ENCODE measurements at regions not wholly inside any gene's neighbourhood (a gene's known extent, or its start where the extent isn't known, plus 50 kb on each side); places are given as distances from the start of the nearest gene placed in this dataset.

DNA sequence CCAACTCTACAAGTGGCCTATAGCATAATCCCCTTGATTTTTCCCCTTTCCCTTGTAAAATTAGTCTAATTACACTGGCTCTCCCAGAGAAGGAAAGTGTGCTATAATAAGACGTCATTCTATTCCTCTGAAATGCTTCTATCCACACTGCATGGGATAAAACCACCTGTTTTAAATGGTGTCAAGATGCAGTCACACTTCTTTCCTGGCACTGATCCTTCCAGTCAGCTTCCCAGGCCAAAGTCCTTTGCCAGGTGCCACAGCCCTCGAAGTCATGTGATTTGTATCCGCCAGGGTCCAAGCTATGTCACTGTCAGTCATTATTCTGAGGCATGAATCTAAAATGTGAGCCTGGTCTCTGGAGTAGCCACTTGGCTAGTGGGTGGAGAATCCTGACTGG is 169.0 kb upstream of the KIAA1217 start:
- Histone ChIP-seq H3K4me1 (peaks cover 0 to 14% (median 0%) of the 10 kb centered on the region in 4 donors), H3K36me3 (no peaks in the 10 kb centered on the region), H3K27me3 (peaks cover 0 to 6% (median 0%) of the 10 kb centered on the region in 3 donors), H3K4me3 (no peak overlapping the region), H3K9me3 (no peaks in the 10 kb centered on the region), H3K27ac (no peak overlapping the region)
- intact Hi-C loops (cut with DNase I; ENCODE audit: low total_unique reads): no loop called here
- TF ChIP-seq, protein P1, sequence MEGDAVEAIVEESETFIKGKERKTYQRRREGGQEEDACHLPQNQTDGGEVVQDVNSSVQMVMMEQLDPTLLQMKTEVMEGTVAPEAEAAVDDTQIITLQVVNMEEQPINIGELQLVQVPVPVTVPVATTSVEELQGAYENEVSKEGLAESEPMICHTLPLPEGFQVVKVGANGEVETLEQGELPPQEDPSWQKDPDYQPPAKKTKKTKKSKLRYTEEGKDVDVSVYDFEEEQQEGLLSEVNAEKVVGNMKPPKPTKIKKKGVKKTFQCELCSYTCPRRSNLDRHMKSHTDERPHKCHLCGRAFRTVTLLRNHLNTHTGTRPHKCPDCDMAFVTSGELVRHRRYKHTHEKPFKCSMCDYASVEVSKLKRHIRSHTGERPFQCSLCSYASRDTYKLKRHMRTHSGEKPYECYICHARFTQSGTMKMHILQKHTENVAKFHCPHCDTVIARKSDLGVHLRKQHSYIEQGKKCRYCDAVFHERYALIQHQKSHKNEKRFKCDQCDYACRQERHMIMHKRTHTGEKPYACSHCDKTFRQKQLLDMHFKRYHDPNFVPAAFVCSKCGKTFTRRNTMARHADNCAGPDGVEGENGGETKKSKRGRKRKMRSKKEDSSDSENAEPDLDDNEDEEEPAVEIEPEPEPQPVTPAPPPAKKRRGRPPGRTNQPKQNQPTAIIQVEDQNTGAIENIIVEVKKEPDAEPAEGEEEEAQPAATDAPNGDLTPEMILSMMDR (IDR thresholded peaks at IDR 0.05): no peak
- DNase-seq: peak in 1 of 2 donors; percentile 8
- 74 to 79% (median 77%) methylated on average over 3 of the region's 3 CpGs for WGBS, 5 donors

DNA sequence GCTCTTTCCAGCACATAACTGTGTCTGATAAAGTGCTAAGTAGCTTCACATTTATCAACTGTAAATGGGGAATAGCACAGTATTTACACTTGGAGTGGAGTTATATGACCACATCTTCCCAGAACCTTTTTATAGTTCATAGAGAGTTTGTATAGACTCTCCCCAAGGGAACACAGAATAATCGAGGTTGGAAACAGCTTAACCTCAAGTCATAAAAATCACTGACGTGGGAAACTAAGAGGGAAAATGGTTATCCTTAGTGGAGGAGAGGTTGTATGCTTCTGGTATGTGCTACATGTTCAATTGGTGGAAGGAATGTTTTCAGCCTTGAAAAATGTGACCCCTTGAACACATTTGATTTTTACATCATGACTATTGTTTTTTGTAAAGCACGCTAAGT is 167.9 kb upstream of the KIAA1217 start:
- no peak for DNase-seq
- TF ChIP-seq EP300 (IDR thresholded peaks at IDR 0.05) (no peak), POLR2A (IDR thresholded peaks at IDR 0.05) (no peak), POLR2AphosphoS5 (IDR thresholded peaks at IDR 0.05) (no peak)
- TF ChIP-seq, protein P1 (IDR thresholded peaks at IDR 0.05): no peak
- H3K9me3 ChIP-seq: no peaks in the 10 kb centered on the region

DNA sequence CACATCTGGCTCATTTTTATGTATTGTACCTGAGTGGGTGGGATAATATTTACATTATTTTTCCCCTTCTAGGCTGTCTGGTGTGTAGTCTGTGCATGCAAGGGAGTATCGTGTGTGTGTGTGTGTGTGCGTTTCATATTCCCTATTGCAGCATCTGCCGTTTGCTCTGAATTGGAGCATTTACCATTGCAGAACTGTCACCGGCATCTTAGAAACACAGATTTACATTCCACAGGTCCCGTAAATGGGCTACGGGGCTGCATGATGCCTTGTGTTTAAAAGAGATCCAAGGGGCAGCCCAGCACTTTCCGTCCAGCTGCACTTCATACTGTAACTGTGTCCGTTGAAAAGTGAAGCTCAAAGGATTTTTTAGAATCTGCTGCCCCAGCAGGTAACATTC is 167.1 kb upstream of the KIAA1217 start:
- 19 to 42% (median 35%) methylated on average over 8 of the region's 8 CpGs for WGBS, 5 donors
- intact Hi-C loops (cut with DNase I; ENCODE audit: low total_unique reads): no loop called here
- H3K4me3 ChIP-seq: no peak overlapping the region

More for the DNA sequence above, 167.9 kb upstream of the KIAA1217 start:
- peaks cover 0 to 14% (median 0%) of the 10 kb centered on the region in 4 donors for H3K4me1 ChIP-seq
- H3K4me3 ChIP-seq: no peak overlapping the region
- intact Hi-C loops (cut with DNase I; ENCODE audit: low total_unique reads): no loop called here
- H3K27me3 ChIP-seq: peaks cover 0 to 6% (median 0%) of the 10 kb centered on the region in 3 donors
- H3K27ac ChIP-seq: no peak overlapping the region
- WGBS, 5 donors: 64 to 81% (median 74%) methylated on average over 3 of the region's 3 CpGs
- no peaks in the 10 kb centered on the region for H3K36me3 ChIP-seq

DNA sequence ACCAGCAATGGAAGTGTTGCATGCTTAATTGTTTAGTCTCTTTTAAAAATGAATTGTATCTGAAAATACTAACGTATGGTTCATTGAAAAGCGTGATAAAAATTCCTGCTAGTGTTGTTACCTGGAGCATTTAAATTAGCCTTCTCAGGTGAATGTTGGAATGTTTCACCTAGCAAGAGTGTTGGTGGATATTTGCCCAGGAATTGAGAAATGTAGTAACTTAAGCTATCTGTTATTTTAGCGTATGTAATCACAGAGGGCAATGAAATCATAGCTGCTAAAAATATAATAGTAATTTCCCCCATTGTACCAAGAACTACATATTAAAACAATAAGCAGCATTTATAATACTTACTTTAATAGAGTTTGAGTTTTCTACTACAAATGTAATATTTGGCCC is 166.1 kb upstream of the KIAA1217 start:
- intact Hi-C loops (cut with DNase I; ENCODE audit: low total_unique reads): no loop called here
- Histone ChIP-seq H3K4me1 (peaks cover 0 to 14% (median 0%) of the 10 kb centered on the region in 4 donors), H3K27ac (no peak overlapping the region), H3K9me3 (no peaks in the 10 kb centered on the region), H3K36me3 (no peaks in the 10 kb centered on the region), H3K4me3 (no peak overlapping the region), H3K27me3 (peaks cover 0 to 6% (median 0%) of the 10 kb centered on the region in 3 donors)
- no peak for TF ChIP-seq POLR2A (IDR thresholded peaks at IDR 0.05)
- TF ChIP-seq EP300 (IDR thresholded peaks at IDR 0.05): no peak
- TF ChIP-seq POLR2AphosphoS5 (IDR thresholded peaks at IDR 0.05): no peak
- TF ChIP-seq, protein P1 (IDR thresholded peaks at IDR 0.05): no peak
- no peak for DNase-seq
- WGBS, 5 donors: 29 to 59% (median 43%) methylated on average over 3 of the region's 3 CpGs

More for the DNA sequence above, 167.1 kb upstream of the KIAA1217 start:
- no peak for DNase-seq
- no peaks in the 10 kb centered on the region for H3K36me3 ChIP-seq
- peaks cover 0 to 6% (median 0%) of the 10 kb centered on the region in 3 donors for H3K27me3 ChIP-seq
- no peak for TF ChIP-seq POLR2AphosphoS5 (IDR thresholded peaks at IDR 0.05)
- TF ChIP-seq, protein P1 (IDR thresholded peaks at IDR 0.05): no peak
- TF ChIP-seq POLR2A (IDR thresholded peaks at IDR 0.05): no peak
- TF ChIP-seq EP300 (IDR thresholded peaks at IDR 0.05): no peak
- no peaks in the 10 kb centered on the region for H3K9me3 ChIP-seq
- no peak overlapping the region for H3K27ac ChIP-seq
- H3K4me1 ChIP-seq: peaks cover 0 to 14% (median 0%) of the 10 kb centered on the region in 4 donors
